Glomerular endothelial cell (primary cell): ENCODE measurements at regions not wholly inside any gene's neighbourhood (a gene's known extent, or its start where the extent isn't known, plus 50 kb on each side); places are given as distances from the start of the nearest gene placed in this dataset.
A peak's percentile ranks its signal among the peaks of the same experiment; 100 is the strongest.

Experiments used
- DNase-seq: peaks from one replicate; pipeline ENCODE4 v3.0.0-alpha.2; 2011; ENCODE audit warnings: low read depth, low spot score; ENCODE audit errors: extremely low read depth

GRCh38 chr12:66045506-66045905 is 85.0 kb downstream of the LLPH start:
- DNase-seq, result no peak

- DNase-seq, result no peak
Measured at GRCh38 chr12:66044731-66045130, 85.8 kb downstream of the LLPH start.

- DNase-seq, result no peak
Measured at GRCh38 chr12:66043035-66043434, 87.5 kb downstream of the LLPH start.

GRCh38 chr12:66041651-66042363 is 88.7 kb downstream of the LLPH start:
- no peak for DNase-seq

GRCh38 chr12:66036317-66036716 is 94.2 kb downstream of the LLPH start:
- peak; percentile 29 for DNase-seq

GRCh38 chr12:66035288-66035966 is 95.1 kb downstream of the LLPH start:
- peak; percentile 41 for DNase-seq

- no peak for DNase-seq
Measured at GRCh38 chr12:66033151-66033550, 97.4 kb downstream of the LLPH start.

- DNase-seq, result no peak
Measured at GRCh38 chr12:66032739-66033138, 97.8 kb downstream of the LLPH start.

- DNase-seq, result no peak
Measured at GRCh38 chr12:66030217-66030781, 100.3 kb downstream of the LLPH start.

GRCh38 chr12:66028390-66028789 is 102.2 kb downstream of the LLPH start:
- DNase-seq, result no peak

GRCh38 chr12:66025477-66025876 is 105.1 kb downstream of the LLPH start:
- no peak for DNase-seq

GRCh38 chr12:66024949-66025348 is 105.6 kb downstream of the LLPH start:
- no peak for DNase-seq

GRCh38 chr12:66020481-66020880 is 110.1 kb downstream of the LLPH start:
- DNase-seq, result no peak

- DNase-seq, result no peak
Measured at GRCh38 chr12:66017736-66018135, 112.8 kb downstream of the LLPH start.
